ENCODE measurements at regions not wholly inside any gene's neighbourhood (a gene's known extent, or its start where the extent isn't known, plus 50 kb on each side); places are given as distances from the start of the nearest gene placed in this dataset.

GRCh38 chr4:137663251-137664045, 131.2 kb upstream of the PCDH18 start:
- TF ChIP-seq CTCF (IDR thresholded peaks at IDR 0.05), result no peak
- no peak for TF ChIP-seq SP1 (CRISPR knock-in tag; conservative IDR thresholded peaks at IDR 0.05)
- TF ChIP-seq, protein P1, sequence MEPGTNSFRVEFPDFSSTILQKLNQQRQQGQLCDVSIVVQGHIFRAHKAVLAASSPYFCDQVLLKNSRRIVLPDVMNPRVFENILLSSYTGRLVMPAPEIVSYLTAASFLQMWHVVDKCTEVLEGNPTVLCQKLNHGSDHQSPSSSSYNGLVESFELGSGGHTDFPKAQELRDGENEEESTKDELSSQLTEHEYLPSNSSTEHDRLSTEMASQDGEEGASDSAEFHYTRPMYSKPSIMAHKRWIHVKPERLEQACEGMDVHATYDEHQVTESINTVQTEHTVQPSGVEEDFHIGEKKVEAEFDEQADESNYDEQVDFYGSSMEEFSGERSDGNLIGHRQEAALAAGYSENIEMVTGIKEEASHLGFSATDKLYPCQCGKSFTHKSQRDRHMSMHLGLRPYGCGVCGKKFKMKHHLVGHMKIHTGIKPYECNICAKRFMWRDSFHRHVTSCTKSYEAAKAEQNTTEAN (CRISPR knock-in tag; IDR thresholded peaks at IDR 0.05), result no peak
- TF ChIP-seq, protein P2, sequence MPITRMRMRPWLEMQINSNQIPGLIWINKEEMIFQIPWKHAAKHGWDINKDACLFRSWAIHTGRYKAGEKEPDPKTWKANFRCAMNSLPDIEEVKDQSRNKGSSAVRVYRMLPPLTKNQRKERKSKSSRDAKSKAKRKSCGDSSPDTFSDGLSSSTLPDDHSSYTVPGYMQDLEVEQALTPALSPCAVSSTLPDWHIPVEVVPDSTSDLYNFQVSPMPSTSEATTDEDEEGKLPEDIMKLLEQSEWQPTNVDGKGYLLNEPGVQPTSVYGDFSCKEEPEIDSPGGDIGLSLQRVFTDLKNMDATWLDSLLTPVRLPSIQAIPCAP (CRISPR knock-in tag; IDR thresholded peaks at IDR 0.05), result no peak
- no peak for TF ChIP-seq ZSCAN18 (CRISPR knock-in tag; IDR thresholded peaks at IDR 0.05)
- TF ChIP-seq NFYB (CRISPR knock-in tag; conservative IDR thresholded peaks at IDR 0.05; ENCODE audit: low read depth), result no peak
- no peak for TF ChIP-seq MXD4 (CRISPR knock-in tag; IDR thresholded peaks at IDR 0.05; ENCODE audit: borderline replicate concordance)
- TF ChIP-seq, protein P3, sequence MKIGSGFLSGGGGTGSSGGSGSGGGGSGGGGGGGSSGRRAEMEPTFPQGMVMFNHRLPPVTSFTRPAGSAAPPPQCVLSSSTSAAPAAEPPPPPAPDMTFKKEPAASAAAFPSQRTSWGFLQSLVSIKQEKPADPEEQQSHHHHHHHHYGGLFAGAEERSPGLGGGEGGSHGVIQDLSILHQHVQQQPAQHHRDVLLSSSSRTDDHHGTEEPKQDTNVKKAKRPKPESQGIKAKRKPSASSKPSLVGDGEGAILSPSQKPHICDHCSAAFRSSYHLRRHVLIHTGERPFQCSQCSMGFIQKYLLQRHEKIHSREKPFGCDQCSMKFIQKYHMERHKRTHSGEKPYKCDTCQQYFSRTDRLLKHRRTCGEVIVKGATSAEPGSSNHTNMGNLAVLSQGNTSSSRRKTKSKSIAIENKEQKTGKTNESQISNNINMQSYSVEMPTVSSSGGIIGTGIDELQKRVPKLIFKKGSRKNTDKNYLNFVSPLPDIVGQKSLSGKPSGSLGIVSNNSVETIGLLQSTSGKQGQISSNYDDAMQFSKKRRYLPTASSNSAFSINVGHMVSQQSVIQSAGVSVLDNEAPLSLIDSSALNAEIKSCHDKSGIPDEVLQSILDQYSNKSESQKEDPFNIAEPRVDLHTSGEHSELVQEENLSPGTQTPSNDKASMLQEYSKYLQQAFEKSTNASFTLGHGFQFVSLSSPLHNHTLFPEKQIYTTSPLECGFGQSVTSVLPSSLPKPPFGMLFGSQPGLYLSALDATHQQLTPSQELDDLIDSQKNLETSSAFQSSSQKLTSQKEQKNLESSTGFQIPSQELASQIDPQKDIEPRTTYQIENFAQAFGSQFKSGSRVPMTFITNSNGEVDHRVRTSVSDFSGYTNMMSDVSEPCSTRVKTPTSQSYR (CRISPR knock-in tag; IDR thresholded peaks at IDR 0.05), result no peak
- no peak for TF ChIP-seq TEAD1 (CRISPR knock-in tag; IDR thresholded peaks at IDR 0.05)
- TF ChIP-seq KAT7 (CRISPR knock-in tag; IDR thresholded peaks at IDR 0.05; ENCODE audit: borderline replicate concordance), result no peak
- TF ChIP-seq CREM (CRISPR knock-in tag; IDR thresholded peaks at IDR 0.05), result no peak
- TF ChIP-seq, protein P4, sequence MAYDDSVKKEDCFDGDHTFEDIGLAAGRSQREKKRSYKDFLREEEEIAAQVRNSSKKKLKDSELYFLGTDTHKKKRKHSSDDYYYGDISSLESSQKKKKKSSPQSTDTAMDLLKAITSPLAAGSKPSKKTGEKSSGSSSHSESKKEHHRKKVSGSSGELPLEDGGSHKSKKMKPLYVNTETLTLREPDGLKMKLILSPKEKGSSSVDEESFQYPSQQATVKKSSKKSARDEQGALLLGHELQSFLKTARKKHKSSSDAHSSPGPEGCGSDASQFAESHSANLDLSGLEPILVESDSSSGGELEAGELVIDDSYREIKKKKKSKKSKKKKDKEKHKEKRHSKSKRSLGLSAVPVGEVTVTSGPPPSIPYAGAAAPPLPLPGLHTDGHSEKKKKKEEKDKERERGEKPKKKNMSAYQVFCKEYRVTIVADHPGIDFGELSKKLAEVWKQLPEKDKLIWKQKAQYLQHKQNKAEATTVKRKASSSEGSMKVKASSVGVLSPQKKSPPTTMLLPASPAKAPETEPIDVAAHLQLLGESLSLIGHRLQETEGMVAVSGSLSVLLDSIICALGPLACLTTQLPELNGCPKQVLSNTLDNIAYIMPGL (CRISPR knock-in tag; IDR thresholded peaks at IDR 0.05), result no peak
- no peak for TF ChIP-seq ETV6 (CRISPR knock-in tag; IDR thresholded peaks at IDR 0.05)
